ENCODE measurements at regions not wholly inside any gene's neighbourhood (a gene's known extent, or its start where the extent isn't known, plus 50 kb on each side); places are given as distances from the start of the nearest gene placed in this dataset.

GRCh38 chr4:158065603-158066002, 107.2 kb downstream of the GASK1B start:
- intact Hi-C loops (cut with DNase I; ENCODE audit: low total_unique reads), result no loop called here

GRCh38 chr4:158065176-158065575, 107.6 kb downstream of the GASK1B start:
- H3K4me3 ChIP-seq, result no peak overlapping the region
- H3K4me1 ChIP-seq, result peaks cover 0 to 15% (median 2%) of the 10 kb centered on the region in 4 donors
- H3K27me3 ChIP-seq, result no peaks in the 10 kb centered on the region
- H3K36me3 ChIP-seq, result no peaks in the 10 kb centered on the region
- DNase-seq, result no peak
- no peaks in the 10 kb centered on the region for H3K9me3 ChIP-seq
- intact Hi-C loops (cut with DNase I; ENCODE audit: low total_unique reads), result no loop called here
- H3K27ac ChIP-seq, result no peak overlapping the region
- no peak for TF ChIP-seq CTCF (IDR thresholded peaks at IDR 0.05)

More at GRCh38 chr4:158065603-158066002, 107.2 kb downstream of the GASK1B start:
- no peak for DNase-seq
- no peak for TF ChIP-seq CTCF (IDR thresholded peaks at IDR 0.05)
- H3K4me1 ChIP-seq, result peaks cover 0 to 15% (median 2%) of the 10 kb centered on the region in 4 donors
- no peak overlapping the region for H3K4me3 ChIP-seq
- no peaks in the 10 kb centered on the region for H3K9me3 ChIP-seq
- no peaks in the 10 kb centered on the region for H3K27me3 ChIP-seq
- H3K36me3 ChIP-seq, result no peaks in the 10 kb centered on the region
- H3K27ac ChIP-seq, result no peak overlapping the region

- H3K27me3 ChIP-seq, result no peaks in the 10 kb centered on the region
- H3K9me3 ChIP-seq, result no peaks in the 10 kb centered on the region
- H3K36me3 ChIP-seq, result no peaks in the 10 kb centered on the region
- intact Hi-C loops (cut with DNase I; ENCODE audit: low total_unique reads), result no loop called here
- H3K4me3 ChIP-seq, result no peak overlapping the region
- H3K4me1 ChIP-seq, result peaks cover 0 to 7% (median 3%) of the 10 kb centered on the region in 4 donors
- H3K27ac ChIP-seq, result no peak overlapping the region
- no peak for TF ChIP-seq CTCF (IDR thresholded peaks at IDR 0.05)
- no peak for DNase-seq
These were observed 116.1 kb downstream of the GASK1B start for GRCh38 chr4:158056689-158057245.

GRCh38 chr4:158055668-158056067, 117.2 kb downstream of the GASK1B start:
- Histone ChIP-seq H3K36me3 (no peaks in the 10 kb centered on the region), H3K27ac (no peak overlapping the region), H3K9me3 (no peaks in the 10 kb centered on the region), H3K4me1 (peaks cover 0 to 18% (median 5%) of the 10 kb centered on the region in 4 donors), H3K27me3 (no peaks in the 10 kb centered on the region), H3K4me3 (no peak overlapping the region)
- DNase-seq, result no peak
- no peak for TF ChIP-seq CTCF (IDR thresholded peaks at IDR 0.05)
- intact Hi-C loops (cut with DNase I; ENCODE audit: low total_unique reads), result no loop called here

GRCh38 chr4:158053801-158054200, 119.0 kb downstream of the GASK1B start:
- Histone ChIP-seq H3K4me1 (peaks cover 0 to 22% (median 5%) of the 10 kb centered on the region in 4 donors), H3K4me3 (no peak overlapping the region), H3K9me3 (no peaks in the 10 kb centered on the region), H3K36me3 (no peaks in the 10 kb centered on the region), H3K27ac (no peak overlapping the region), H3K27me3 (no peaks in the 10 kb centered on the region)
- no peak for TF ChIP-seq CTCF (IDR thresholded peaks at IDR 0.05)
- intact Hi-C loops (cut with DNase I; ENCODE audit: low total_unique reads), result no loop called here
- no peak for DNase-seq

GRCh38 chr4:158053086-158053485, 119.7 kb downstream of the GASK1B start:
- H3K4me3 ChIP-seq, result no peak overlapping the region
- no peak for TF ChIP-seq CTCF (IDR thresholded peaks at IDR 0.05)
- H3K27ac ChIP-seq, result no peak overlapping the region
- no peaks in the 10 kb centered on the region for H3K36me3 ChIP-seq
- H3K27me3 ChIP-seq, result no peaks in the 10 kb centered on the region
- H3K4me1 ChIP-seq, result peaks cover 0 to 22% (median 5%) of the 10 kb centered on the region in 4 donors
- intact Hi-C loops (cut with DNase I; ENCODE audit: low total_unique reads), result no loop called here
- no peaks in the 10 kb centered on the region for H3K9me3 ChIP-seq
- DNase-seq, result no peak

Data from tibial artery (tissue), 4 donors.